Endothelial cell of umbilical vein (primary cell): ENCODE measurements at regions not wholly inside any gene's neighbourhood (a gene's known extent, or its start where the extent isn't known, plus 50 kb on each side); places are given as distances from the start of the nearest gene placed in this dataset.
"Not testable (repeated sequence)": the region's sequence is repeated elsewhere in the genome, so short reads cannot be mapped to it uniquely, and the experiment has no call there.

Source experiments
- BruUV-seq: library from RNA; stranded (reverse); fragments of 400-500 nt; replicated peaks from 2 replicates; lab custom pipeline; 2021; lab: Mats Ljungman, UMichigan
- CTCF ChIA-PET: fragments of 300-600, 350-600 bp; sonication (Branson Sonifier 250); formaldehyde crosslinking; loops from one replicate; lab custom pipeline; 2021; ENCODE audit warnings: antibody characterized with exemption, inconsistent platforms; lab: Charles Lee
- POLR2A ChIA-PET: fragments of 300-600, 350-600 bp; sonication (Branson Sonifier 250); formaldehyde crosslinking; loops from one replicate; lab custom pipeline; 2021; ENCODE audit warnings: antibody characterized with exemption, inconsistent platforms; lab: Charles Lee
- DNase-seq: peaks from one replicate; pipeline ENCODE4 v3.0.0-alpha.2; 2011; ENCODE audit warnings: low read depth, low spot score
- FAIRE-seq: peaks from 2 replicates; lab custom pipeline; 2011; peaks lifted over from hg19 to GRCh38; lab: Jason Lieb, UNC
- H2AFZ ChIP-seq: 2 replicates; pipeline ENCODE4 v1.6.0; 2012; ENCODE audit warnings: low read depth, low read length, control low read depth, inconsistent platforms
- H3K27ac ChIP-seq: 2 replicates; pipeline ENCODE4 v1.5.1; 2011; ENCODE audit warnings: low read depth, mild to moderate bottlenecking, control low read depth, low read length, moderate library complexity; ENCODE audit not compliant: insufficient read depth
- H3K27me3 ChIP-seq, 2 experiments: 2 replicates each; pipeline versions ENCODE4 v1.6.0 to v1.6.1; 2011; ENCODE audit warnings: low read length in 2 of 2, mixed read lengths in 1 of 2; ENCODE audit not compliant: control insufficient read depth in 2 of 2, insufficient read depth in 2 of 2
- H3K36me3 ChIP-seq, 2 experiments: 2 replicates in 1 of 2; 3 replicates in 1 of 2; pipeline ENCODE4 v1.5.1; 2011; ENCODE audit warnings: low read length in 2 of 2, mild to moderate bottlenecking in 1 of 2, moderate library complexity in 1 of 2; ENCODE audit not compliant: control insufficient read depth in 2 of 2, insufficient read depth in 2 of 2; ENCODE audit errors: extremely low read depth in 1 of 2
- H3K4me1 ChIP-seq: 3 replicates; pipeline ENCODE4 v1.5.1; 2011; ENCODE audit warnings: mild to moderate bottlenecking, low read length; ENCODE audit not compliant: control insufficient read depth, insufficient read depth; ENCODE audit errors: extremely low read depth
- H3K4me2 ChIP-seq: 2 replicates; pipeline ENCODE4 v1.6.1; 2011; ENCODE audit warnings: low read length, control low read depth, mixed read lengths; ENCODE audit not compliant: insufficient read depth
- H3K4me3 ChIP-seq, 3 experiments: fragments of 200-600 bp in 1 of 3; sonication (generic), shearing (Covaris generic) in 1 of 3; replicated peaks in 1 of 3; 2 replicates each; pipeline ENCODE4 v1.5.1; 2011 to 2016; ENCODE audit warnings: control low read depth in 3 of 3, low read length in 3 of 3, mild to moderate bottlenecking in 2 of 3, inconsistent platforms in 1 of 3, low read depth in 1 of 3, moderate library complexity in 1 of 3; ENCODE audit not compliant: insufficient read depth in 1 of 3
- H3K79me2 ChIP-seq: 2 replicates; pipeline ENCODE4 v1.6.0; 2012; ENCODE audit warnings: low read length, inconsistent platforms; ENCODE audit not compliant: control insufficient read depth, insufficient read depth
- H3K9ac ChIP-seq: replicated peaks from 2 replicates; pipeline ENCODE3; 2011; ENCODE audit warnings: low read length, control low read depth; ENCODE audit not compliant: insufficient read depth; ENCODE audit errors: extremely low read depth
- H3K9me1 ChIP-seq: replicated peaks from 3 replicates; pipeline ENCODE4 v1.6.0; 2011; ENCODE audit warnings: mild to moderate bottlenecking, low read length; ENCODE audit not compliant: control insufficient read depth, insufficient read depth; ENCODE audit errors: extremely low read depth
- H3K9me3 ChIP-seq: replicated peaks from 2 replicates; pipeline ENCODE4 v1.5.1; 2012; ENCODE audit warnings: low read length, inconsistent platforms; ENCODE audit not compliant: control insufficient read depth, insufficient read depth
- H4K20me1 ChIP-seq: replicated peaks from 2 replicates; pipeline ENCODE3; 2011; ENCODE audit warnings: mild to moderate bottlenecking, low read length; ENCODE audit not compliant: control insufficient read depth, insufficient read depth; ENCODE audit errors: extremely low read depth
- EZH2 ChIP-seq: IDR thresholded peaks from 2 replicates; pipeline ENCODE4 v1.6.1; 2012; ENCODE audit warnings: borderline replicate concordance, low read depth, mild to moderate bottlenecking, moderate library complexity, low read length, inconsistent platforms; ENCODE audit not compliant: severe bottlenecking
- dilution Hi-C: fragments of 300-500 bp; cut with MboI; formaldehyde crosslinking; loops from one replicate; pipeline ENCODE4 v1.15.0; 2019; ENCODE audit warnings: low sequenced_read_pairs; ENCODE audit not compliant: extremely low pct_ligation_motif_present
- intact Hi-C: fragments of 100-400 bp; cut with micrococcal nuclease; formaldehyde crosslinking; loops from one replicate; pipeline ENCODE4 v1.10.0; 2022

GRCh38 chr5:87524217-87524616, 111.5 kb upstream of the CCNH start:
- H2AFZ ChIP-seq = no peak overlapping the region
- no peaks in the 10 kb centered on the region for H3K36me3 ChIP-seq
- intact Hi-C loops (no loop called here), dilution Hi-C loops (no loop called here)
- DNase-seq = no peak
- H4K20me1 ChIP-seq = no peaks in the 10 kb centered on the region
- no peak overlapping the region for H3K9ac ChIP-seq
- H3K27ac ChIP-seq = no peak overlapping the region
- TF ChIP-seq EZH2 = no peak
- H3K9me1 ChIP-seq = no peaks in the 10 kb centered on the region
- H3K9me3 ChIP-seq = no peaks in the 10 kb centered on the region
- H3K4me2 ChIP-seq = no peak overlapping the region
- no peaks in the 10 kb centered on the region for H3K79me2 ChIP-seq
- ChIA-PET CTCF (no interaction called here), POLR2A (no interaction called here)
- H3K4me1 ChIP-seq = no peaks in the 10 kb centered on the region
- no peak for FAIRE-seq
- H3K27me3 ChIP-seq = no peaks in the 10 kb centered on the region
- no TSS peak for BruUV-seq
- H3K4me3 ChIP-seq = no peak overlapping the region

- dilution Hi-C loops, intact Hi-C loops, POLR2A ChIA-PET, H4K20me1 ChIP-seq, H3K27me3 ChIP-seq, BruUV-seq, H3K4me1 ChIP-seq, H3K4me2 ChIP-seq, H3K79me2 ChIP-seq, H3K9ac ChIP-seq, FAIRE-seq, H3K4me3 ChIP-seq, H3K9me3 ChIP-seq, DNase-seq, H3K9me1 ChIP-seq, H3K27ac ChIP-seq, H3K36me3 ChIP-seq, H2AFZ ChIP-seq, CTCF ChIA-PET: not testable (repeated sequence)
Measured at GRCh38 chr5:87511778-87512177, 99.0 kb upstream of the CCNH start.
